Amniotic stem cell (primary cell): ENCODE measurements at regions not wholly inside any gene's neighbourhood (a gene's known extent, or its start where the extent isn't known, plus 50 kb on each side); places are given as distances from the start of the nearest gene placed in this dataset.
"Not testable (repeated sequence)": the region's sequence is repeated elsewhere in the genome, so short reads cannot be mapped to it uniquely, and the experiment has no call there.

Experiments used
- DNase-seq: peaks from one replicate; lab custom pipeline; 2025; lab: John Stamatoyannopoulos, UW

- no peak for DNase-seq
Measured at GRCh38 chr1:227508431-227508830, 54.9 kb upstream of the ZNF678 start.

GRCh38 chr1:227506490-227507393 is 56.6 kb upstream of the ZNF678 start:
- not testable (repeated sequence) for DNase-seq

GRCh38 chr1:227496045-227496444 is 67.3 kb upstream of the ZNF678 start:
- DNase-seq: not testable (repeated sequence)

GRCh38 chr1:227493863-227494551 is 69.3 kb upstream of the ZNF678 start:
- DNase-seq: not testable (repeated sequence)

GRCh38 chr1:227490478-227490877 is 72.9 kb upstream of the ZNF678 start:
- DNase-seq: no peak

GRCh38 chr1:227490001-227490400 is 73.4 kb upstream of the ZNF678 start:
- DNase-seq: no peak

- DNase-seq: no peak
Measured at GRCh38 chr1:227489572-227489971, 73.8 kb upstream of the ZNF678 start.

- no peak for DNase-seq
Measured at GRCh38 chr1:227487606-227488005, 75.8 kb upstream of the ZNF678 start.

GRCh38 chr1:227486559-227486958 is 76.8 kb upstream of the ZNF678 start:
- no peak for DNase-seq

GRCh38 chr1:227482023-227482299 is 81.4 kb upstream of the ZNF678 start:
- no peak for DNase-seq

GRCh38 chr1:227474072-227474471 is 89.3 kb upstream of the ZNF678 start:
- not testable (repeated sequence) for DNase-seq

- no peak for DNase-seq
Measured at GRCh38 chr1:227472772-227473171, 90.6 kb upstream of the ZNF678 start.

GRCh38 chr1:227470688-227471087 is 92.7 kb upstream of the ZNF678 start:
- DNase-seq: no peak

GRCh38 chr1:227469708-227470107 is 93.6 kb upstream of the ZNF678 start:
- no peak for DNase-seq

- no peak for DNase-seq
Measured at GRCh38 chr1:227466039-227466645, 97.2 kb upstream of the ZNF678 start.

- no peak for DNase-seq
Measured at GRCh38 chr1:227465256-227465655, 98.1 kb upstream of the ZNF678 start.

GRCh38 chr1:227459977-227460376 is 103.4 kb upstream of the ZNF678 start:
- DNase-seq: no peak

GRCh38 chr1:227459326-227459841 is 104.0 kb upstream of the ZNF678 start:
- no peak for DNase-seq

GRCh38 chr1:227454686-227455085 is 108.7 kb upstream of the ZNF678 start:
- DNase-seq: no peak

GRCh38 chr1:227453631-227454355 is 109.6 kb upstream of the ZNF678 start:
- DNase-seq: no peak

GRCh38 chr1:227451954-227452353 is 111.4 kb upstream of the ZNF678 start:
- no peak for DNase-seq

GRCh38 chr1:227451057-227451456 is 112.3 kb upstream of the ZNF678 start:
- DNase-seq: no peak
